GM04504 (cell line): ENCODE measurements at regions not wholly inside any gene's neighbourhood (a gene's known extent, or its start where the extent isn't known, plus 50 kb on each side); places are given as distances from the start of the nearest gene placed in this dataset.
"Not testable (repeated sequence)": the region's sequence is repeated elsewhere in the genome, so short reads cannot be mapped to it uniquely, and the experiment has no call there.

ENCODE experiments used
- DNase-seq: peaks from one replicate; pipeline ENCODE4 v3.0.0-alpha.2; 2012; ENCODE audit warnings: low read depth

DNA sequence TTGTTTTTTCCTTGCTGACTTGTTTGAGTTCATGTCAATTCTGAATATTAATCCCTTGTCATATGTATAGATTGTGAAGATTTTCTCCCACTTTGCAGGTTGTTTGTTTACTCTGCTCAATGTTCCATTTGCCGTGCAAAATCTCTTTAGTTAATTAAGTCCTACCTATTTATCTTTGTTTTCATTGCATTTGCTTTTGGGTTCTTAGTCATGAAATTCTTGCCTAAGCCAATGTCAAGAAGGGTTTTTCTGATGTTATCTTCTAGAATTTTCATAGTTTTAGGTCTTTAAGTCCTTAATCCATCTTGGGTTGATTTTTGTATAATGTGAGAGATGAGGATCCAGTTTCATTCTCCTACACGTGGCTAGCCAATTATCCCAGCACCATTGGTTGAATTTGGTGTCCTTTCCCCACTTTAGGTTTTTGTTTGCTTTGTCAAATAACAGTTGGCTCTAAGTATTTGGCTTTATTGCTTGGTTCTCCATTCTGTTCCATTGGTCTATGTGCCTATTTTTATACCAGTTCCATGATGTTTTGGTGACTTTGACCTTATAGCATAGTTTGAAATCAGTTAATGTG, 163.1 kb upstream of the PGR start:
- DNase-seq = no peak

DNA sequence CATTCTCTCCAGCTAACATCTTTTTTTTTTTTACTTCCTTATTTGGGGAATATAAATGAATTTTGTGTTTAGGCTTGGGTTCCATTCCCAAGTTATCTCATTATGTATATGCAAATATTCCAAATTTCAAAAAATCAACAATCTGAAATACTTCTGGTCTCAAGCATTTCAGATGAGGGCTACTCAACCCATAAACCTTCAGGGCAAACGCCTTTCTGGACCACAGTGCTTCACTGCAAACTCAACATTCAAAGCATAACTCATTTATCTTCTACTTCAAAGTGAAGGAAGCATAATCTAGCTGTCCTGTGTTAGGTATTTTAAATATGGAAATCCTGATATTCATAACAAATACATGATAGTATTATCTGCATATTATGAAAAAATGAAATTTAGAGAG, 161.7 kb upstream of the PGR start:
- DNase-seq = no peak

GRCh38 chr11:101288392-101288791, 158.8 kb upstream of the PGR start:
- DNase-seq = no peak

- no peak for DNase-seq
These were observed 150.1 kb upstream of the PGR start for GRCh38 chr11:101279728-101280127.

DNA sequence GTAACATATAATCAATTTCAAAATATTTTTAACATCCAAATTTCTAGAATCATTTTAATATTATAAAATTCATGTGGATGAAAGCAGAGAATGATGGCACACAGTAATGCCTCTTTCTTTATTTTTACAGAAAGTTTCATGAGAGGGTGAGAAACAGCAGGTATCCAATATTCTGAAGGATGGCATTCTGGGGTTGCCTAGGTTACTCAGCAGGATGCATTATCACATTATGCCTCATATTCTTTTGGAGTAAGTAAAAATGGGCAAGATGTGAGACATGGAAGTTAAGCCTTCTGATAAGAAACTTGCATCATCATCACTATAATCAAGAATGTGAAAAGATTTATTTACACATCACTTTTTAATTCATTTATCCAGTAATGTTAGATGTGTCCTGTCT, 148.7 kb upstream of the PGR start:
- no peak for DNase-seq

GRCh38 chr11:101277036-101277435, 147.4 kb upstream of the PGR start:
- no peak for DNase-seq

- DNase-seq = no peak
These were observed 140.5 kb upstream of the PGR start for GRCh38 chr11:101269990-101270660.

GRCh38 chr11:101269390-101269789, 139.8 kb upstream of the PGR start:
- DNase-seq = no peak

GRCh38 chr11:101267654-101268053, 138.0 kb upstream of the PGR start:
- DNase-seq = no peak

DNA sequence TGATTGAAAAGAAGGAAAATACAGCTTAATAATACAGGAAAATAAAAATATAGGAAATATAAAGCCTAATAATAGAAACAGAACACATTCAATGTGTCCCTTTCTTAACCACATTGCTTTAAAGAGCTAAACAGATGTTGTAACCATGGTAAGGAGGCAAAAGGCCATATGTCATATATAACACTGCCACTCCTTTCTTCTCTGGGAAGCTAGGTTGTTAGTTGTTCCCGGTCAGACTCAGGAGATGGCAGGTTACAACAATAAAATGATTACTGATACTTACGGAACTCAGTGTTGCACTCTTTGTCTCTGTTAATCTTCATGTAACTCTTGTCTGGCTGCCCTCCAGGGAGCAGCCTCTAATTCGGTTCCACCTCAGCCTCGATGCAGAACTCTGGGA, 134.7 kb upstream of the PGR start:
- DNase-seq = no peak

DNA sequence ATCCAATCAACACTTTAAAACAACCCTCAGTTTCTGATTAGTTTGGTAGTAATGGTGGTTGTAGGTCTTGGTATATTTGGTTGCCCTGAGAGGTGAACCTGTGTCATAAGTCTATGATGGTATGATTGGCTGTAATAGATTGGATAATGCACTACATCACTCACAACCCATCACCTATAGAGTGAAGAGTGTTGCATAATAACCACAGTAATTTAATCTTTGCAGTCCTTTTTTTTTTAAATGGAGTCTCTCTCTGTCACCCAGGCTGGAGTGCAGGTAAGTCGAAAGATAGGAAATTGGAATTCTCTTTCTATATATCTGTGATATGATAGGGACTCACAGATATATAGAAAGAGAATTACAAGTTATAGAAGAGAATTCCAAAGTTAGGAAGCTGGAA, 133.4 kb upstream of the PGR start:
- DNase-seq = no peak

DNA sequence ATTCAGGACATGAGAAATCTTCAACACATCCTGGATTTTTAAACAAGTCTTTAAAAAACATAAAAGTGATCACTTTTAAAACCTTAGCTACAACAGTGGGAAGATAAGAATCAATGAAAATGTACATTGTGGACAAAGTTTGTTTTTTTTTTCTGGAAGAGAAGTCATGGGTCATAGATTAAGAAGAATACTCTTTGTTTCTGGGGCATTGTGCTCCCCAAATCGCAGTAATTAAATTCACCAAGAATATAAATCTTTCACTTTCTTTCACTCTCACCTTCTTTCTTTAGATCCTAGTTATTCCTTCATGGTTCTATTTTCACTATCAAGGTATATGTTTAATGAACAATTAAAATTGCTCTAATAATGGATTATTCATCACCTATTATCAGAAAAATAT, 132.6 kb upstream of the PGR start:
- DNase-seq = no peak

- no peak for DNase-seq
These were observed 125.4 kb upstream of the PGR start for GRCh38 chr11:101255036-101255435.

DNA sequence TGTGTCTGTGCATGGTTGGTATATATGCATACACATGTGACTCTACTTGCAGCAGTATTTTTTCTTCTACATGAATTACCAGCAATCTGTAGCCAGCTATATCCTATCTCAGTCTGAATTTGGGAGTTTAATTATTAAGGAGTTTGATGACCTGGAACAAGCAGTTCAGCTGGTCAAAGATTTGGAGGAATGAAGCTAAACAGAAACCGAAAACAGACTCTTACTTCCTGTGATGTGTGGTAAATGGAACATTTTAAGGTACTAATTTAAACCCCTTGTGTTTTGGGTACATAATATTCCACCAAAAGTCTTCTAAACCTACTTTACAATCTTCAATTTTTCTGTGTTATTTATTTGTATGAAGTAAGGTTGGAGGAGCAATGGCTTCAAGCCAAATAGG, 124.4 kb upstream of the PGR start:
- no peak for DNase-seq

DNA sequence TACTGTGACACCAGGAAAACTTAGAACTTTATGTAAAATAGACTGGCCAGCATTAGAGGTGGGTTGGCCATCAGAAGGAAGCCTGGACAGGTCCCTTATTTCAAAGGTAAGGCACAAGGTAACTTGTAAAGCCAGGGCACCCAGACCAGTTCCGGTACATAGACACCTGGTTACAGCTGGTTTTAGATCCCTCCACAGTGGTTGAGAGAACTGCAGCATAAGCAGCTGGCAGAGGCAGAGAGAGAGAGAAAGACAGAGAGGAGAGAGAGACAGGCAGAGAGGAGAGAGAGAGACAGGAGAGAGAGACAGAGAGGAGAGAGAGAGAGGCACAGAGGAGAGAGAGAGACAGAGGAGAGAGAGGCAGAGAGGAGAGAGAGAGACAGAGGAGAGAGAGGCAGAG, 116.0 kb upstream of the PGR start:
- DNase-seq = not testable (repeated sequence)

GRCh38 chr11:101245081-101245480, 115.5 kb upstream of the PGR start:
- not testable (repeated sequence) for DNase-seq

DNA sequence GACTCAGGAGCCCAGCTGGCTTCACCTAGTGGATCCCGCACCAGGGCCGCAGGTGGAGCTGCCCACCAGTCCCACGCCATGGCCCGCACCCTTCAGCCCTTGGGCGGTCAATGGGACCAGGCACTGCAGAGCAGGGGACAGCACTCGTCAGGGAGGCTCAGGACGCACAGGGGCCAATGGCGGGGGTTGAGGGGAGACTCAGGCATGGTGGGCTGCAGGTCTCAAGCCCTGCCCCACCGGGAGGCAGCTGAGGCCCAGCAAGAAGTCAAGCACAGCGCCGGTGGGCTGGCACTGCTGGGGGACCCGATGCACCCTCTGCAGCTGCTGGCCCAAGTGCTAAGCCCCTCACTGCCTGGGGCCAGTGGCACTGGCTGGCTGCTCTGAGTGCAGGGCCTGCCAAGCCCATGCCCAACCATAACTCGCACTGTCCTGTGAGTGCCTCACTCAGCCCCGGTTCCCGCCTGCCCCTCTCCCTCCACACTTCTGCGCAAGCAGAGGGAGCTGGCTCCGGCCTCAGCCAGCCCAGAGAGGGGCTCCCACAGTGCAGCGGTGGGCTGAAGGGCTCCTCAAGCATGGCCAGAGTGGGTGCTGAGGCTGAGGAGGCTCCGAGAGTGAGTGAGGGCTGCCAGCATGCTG, 111.7 kb upstream of the PGR start:
- DNase-seq = no peak

GRCh38 chr11:101231207-101231834, 101.7 kb upstream of the PGR start:
- DNase-seq = not testable (repeated sequence)

DNA sequence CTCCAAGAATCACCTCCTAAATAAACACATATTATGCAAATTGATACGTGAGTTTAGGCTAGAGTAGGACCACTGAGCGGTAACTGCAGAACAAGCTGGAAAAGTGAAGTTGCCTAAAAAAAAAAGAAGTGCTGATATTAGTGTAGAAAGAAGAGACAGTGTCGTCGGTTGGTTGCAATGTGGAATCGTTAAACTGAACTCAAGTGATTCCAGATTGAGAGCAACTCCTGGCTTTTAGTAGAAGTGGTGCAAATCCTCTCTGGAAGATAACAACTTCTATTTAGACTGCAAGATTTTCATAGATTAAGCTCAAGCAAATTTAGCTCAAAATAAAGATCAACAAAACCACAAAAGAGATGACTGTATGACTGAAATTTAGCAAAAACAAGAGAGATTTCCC, 97.0 kb upstream of the PGR start:
- DNase-seq = no peak

- no peak for DNase-seq
These were observed 94.6 kb upstream of the PGR start for GRCh38 chr11:101224221-101224620.

DNA sequence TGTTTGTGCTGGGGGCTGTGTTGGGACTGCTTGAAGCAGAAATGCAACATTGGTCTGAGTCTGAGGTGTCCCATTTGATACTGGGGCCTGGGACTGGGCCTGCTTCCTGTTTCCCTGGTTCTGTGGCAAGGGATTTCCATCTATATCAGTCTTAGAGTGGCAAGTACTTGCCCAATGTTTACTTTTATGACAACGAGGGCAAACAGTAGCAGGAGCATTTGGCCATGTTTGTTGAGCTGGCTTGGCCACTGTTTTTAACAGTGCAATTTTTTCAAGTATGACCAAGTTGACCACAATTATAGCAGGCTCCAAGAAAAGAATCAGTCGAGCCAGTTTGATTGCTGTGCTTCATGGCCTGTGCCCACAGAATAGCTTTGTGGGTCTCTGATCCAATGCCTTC, 88.5 kb upstream of the PGR start:
- DNase-seq = not testable (repeated sequence)

DNA sequence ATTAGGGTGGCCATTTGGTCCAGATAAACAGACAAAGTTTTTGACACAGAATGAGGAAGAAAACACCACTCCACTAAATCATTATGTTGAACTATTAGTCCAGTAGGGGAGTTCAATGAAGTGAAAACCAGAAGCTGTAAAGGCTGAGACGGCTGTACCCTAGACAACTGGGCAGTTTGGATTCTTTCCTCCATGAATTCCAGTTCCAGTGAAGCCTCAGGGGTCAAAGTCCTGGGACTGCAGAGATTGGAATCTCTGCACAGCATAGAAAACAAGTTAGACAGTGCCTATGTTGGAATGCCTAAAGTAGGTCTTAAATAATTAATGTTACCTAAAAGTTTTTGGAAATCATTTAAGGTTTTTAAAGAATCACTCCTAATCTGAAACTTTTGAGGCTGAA, 86.5 kb upstream of the PGR start:
- DNase-seq = not testable (repeated sequence)

- DNase-seq = no peak
These were observed 85.5 kb upstream of the PGR start for GRCh38 chr11:101215069-101215468.
